GM12878 (cell line): ENCODE measurements at regions not wholly inside any gene's neighbourhood (a gene's known extent, or its start where the extent isn't known, plus 50 kb on each side); places are given as distances from the start of the nearest gene placed in this dataset.

ENCODE experiments used
- ATAC-seq: fragments of 200-7000 bp; cut with Tn5 transposase; 3 replicates; pipeline ENCODE4 v1.9.1; 2020; ENCODE audit warnings: mild to moderate bottlenecking, moderate library complexity
- BruUV-seq: library from RNA; stranded (reverse); fragments of 400-500 nt; replicated peaks from 2 replicates; lab custom pipeline; 2021; lab: Mats Ljungman, UMichigan
- CTCF ChIA-PET: fragments of 300-600 bp; sonication (Branson Sonifier 250); formaldehyde crosslinking; extraction: SDS; loops from one replicate; lab custom pipeline; 2021; ENCODE audit warnings: inconsistent platforms; lab: Yijun Ruan, JAX
- POLR2A ChIA-PET: fragments of 350-600 bp; formaldehyde crosslinking; extraction: SDS; loops from one replicate; lab custom pipeline; 2021; ENCODE audit warnings: inconsistent platforms; lab: Charles Lee
- RAD21 ChIA-PET: fragments of 300-600 bp; sonication (Branson Sonifier 250); formaldehyde crosslinking; loops from one replicate; lab custom pipeline; 2023; ENCODE audit warnings: antibody characterized with exemption; ENCODE audit not compliant: unreplicated experiment; lab: Charles Lee
- SMC1A ChIA-PET: fragments of 300-600 bp; sonication (Branson Sonifier 250); formaldehyde crosslinking; loops from one replicate; lab custom pipeline; 2023; ENCODE audit not compliant: unreplicated experiment, uncharacterized antibody; lab: Charles Lee
- DNase-seq: peaks from one replicate; pipeline ENCODE4 v3.0.0-alpha.2; 2011; ENCODE audit warnings: low read depth, low spot score
- FAIRE-seq: peaks from 3 replicates; lab custom pipeline; 2011; peaks lifted over from hg19 to GRCh38; lab: Jason Lieb, UNC
- H2AFZ ChIP-seq: 2 replicates; pipeline ENCODE4 v1.6.0; 2011; ENCODE audit warnings: low read depth, low read length, control low read depth; ENCODE audit not compliant: control insufficient read depth
- H3K27ac ChIP-seq: 2 replicates; pipeline ENCODE4 v1.5.1; 2011; ENCODE audit warnings: control low read depth; ENCODE audit not compliant: control insufficient read depth, insufficient read depth
- H3K27me3 ChIP-seq, 2 experiments: replicated peaks in 1 of 2; 2 replicates each; pipeline versions ENCODE4 v1.6.0 to v1.6.1; 2011; ENCODE audit warnings: low read length in 1 of 2; ENCODE audit not compliant: control insufficient read depth in 2 of 2, insufficient read depth in 2 of 2
- H3K36me3 ChIP-seq, 2 experiments: 2 replicates each; pipeline ENCODE4 v1.5.1; 2011; ENCODE audit warnings: low read length in 1 of 2; ENCODE audit not compliant: control insufficient read depth in 2 of 2, insufficient read depth in 2 of 2
- H3K4me1 ChIP-seq: 2 replicates; pipeline ENCODE4 v1.6.1; 2011; ENCODE audit warnings: mild to moderate bottlenecking, low read length, moderate library complexity, mixed read lengths; ENCODE audit not compliant: control insufficient read depth, insufficient read depth
- H3K4me2 ChIP-seq: 2 replicates; pipeline ENCODE4 v1.6.0; 2011; ENCODE audit warnings: control low read depth; ENCODE audit not compliant: control insufficient read depth, insufficient read depth
- H3K4me3 ChIP-seq: fragments of 200-600 bp; sonication (generic); 2 replicates; pipeline ENCODE4 v1.5.1; 2016
- H3K79me2 ChIP-seq: 2 replicates; pipeline ENCODE4 v1.6.0; 2011; ENCODE audit warnings: low read length; ENCODE audit not compliant: control insufficient read depth, insufficient read depth
- H3K9ac ChIP-seq: 2 replicates; pipeline ENCODE4 v1.8.0; 2011; ENCODE audit warnings: low read length, control low read depth, mixed read lengths; ENCODE audit not compliant: control insufficient read depth, insufficient read depth
- H3K9me3 ChIP-seq: replicated peaks from 3 replicates; pipeline ENCODE4 v1.5.1; 2011; ENCODE audit warnings: mild to moderate bottlenecking, low read length; ENCODE audit not compliant: control insufficient read depth, insufficient read depth
- H4K20me1 ChIP-seq: 2 replicates; pipeline ENCODE4 v1.6.0; 2011; ENCODE audit not compliant: control insufficient read depth, insufficient read depth
- CHD1 ChIP-seq: IDR thresholded peaks from 2 replicates; pipeline ENCODE4 v1.6.1; 2012; ENCODE audit warnings: low read depth, low read length, improper control_type of control experiment
- CHD2 ChIP-seq: IDR thresholded peaks from 2 replicates; pipeline ENCODE4 v1.6.1; 2011; ENCODE audit warnings: low read depth, low read length, improper control_type of control experiment, borderline replicate concordance
- CUX1 ChIP-seq: IDR thresholded peaks from 2 replicates; pipeline ENCODE4 v1.6.1; 2012; ENCODE audit warnings: improper control_type of control experiment, low read depth, low read length; ENCODE audit not compliant: insufficient replicate concordance
- EED ChIP-seq: sonication (generic); IDR thresholded peaks from 2 replicates; pipeline ENCODE4 v1.6.1; 2016; ENCODE audit warnings: antibody characterized with exemption, low read depth
- FOXM1 ChIP-seq: IDR thresholded peaks from 2 replicates; pipeline ENCODE4 v1.6.1; 2012; ENCODE audit warnings: low read depth, mild to moderate bottlenecking, inconsistent platforms, low read length, moderate library complexity
- HDAC6 ChIP-seq: fragments of 200-600 bp; sonication (generic); IDR thresholded peaks from one replicate; pipeline ENCODE4 v1.8.0; 2017; ENCODE audit warnings: antibody characterized with exemption; ENCODE audit not compliant: unreplicated experiment
- KAT2A ChIP-seq: conservative IDR thresholded peaks from 2 replicates; pipeline ENCODE4 v1.6.1; 2011; ENCODE audit warnings: low read depth, low read length; ENCODE audit not compliant: control insufficient read depth
- MEF2A ChIP-seq: IDR thresholded peaks from 2 replicates; pipeline ENCODE4 v1.6.1; 2011; ENCODE audit warnings: low read depth, mild to moderate bottlenecking, low read length, moderate library complexity; ENCODE audit not compliant: insufficient read depth
- PML ChIP-seq: IDR thresholded peaks from 2 replicates; pipeline ENCODE4 v1.6.1; 2012; ENCODE audit warnings: low read length, inconsistent platforms
- POLR2A ChIP-seq: IDR thresholded peaks from 2 replicates; pipeline ENCODE4 v1.6.1; 2011; ENCODE audit warnings: low read depth, mild to moderate bottlenecking, low read length
- POLR2AphosphoS2 ChIP-seq: IDR thresholded peaks from 2 replicates; pipeline ENCODE4 v1.6.1; 2011; ENCODE audit warnings: low read depth, mild to moderate bottlenecking, low read length, improper control_type of control experiment, moderate library complexity
- RBBP5 ChIP-seq: fragments of 200-600 bp; sonication (generic); conservative IDR thresholded peaks from 2 replicates; pipeline ENCODE4 v1.6.1; 2016
- SIN3A ChIP-seq: IDR thresholded peaks from 2 replicates; pipeline ENCODE4 v1.6.1; 2012; ENCODE audit warnings: low read depth, low read length, improper control_type of control experiment
- SP1 ChIP-seq: IDR thresholded peaks from one replicate; pipeline ENCODE4 v1.6.1; 2011; ENCODE audit warnings: low read depth, low read length
- ZNF24 ChIP-seq: fragments of 450-650 bp; IDR thresholded peaks from 2 replicates; pipeline ENCODE4 v1.6.1; 2017; ENCODE audit warnings: antibody characterized with exemption, mild to moderate bottlenecking
- WGBS: methylation state at CpG from one replicate; pipeline ENCODE4 v1.1.6; 2016; ENCODE audit warnings: low lambda C conversion rate; ENCODE audit not compliant: insufficient replicate concordance, insufficient coverage; ENCODE audit errors: missing lambda C conversion rate; 5-methylcytosine and 5-hydroxymethylcytosine counted together
- in situ Hi-C: fragments of 300-500 bp; cut with MboI; formaldehyde crosslinking; loops from 9 replicates; pipeline ENCODE4 v1.14.3; 2018; ENCODE audit warnings: mixed read lengths
- intact Hi-C: fragments of 100-400 bp; cut with micrococcal nuclease; formaldehyde crosslinking; loops from one replicate; pipeline ENCODE4 v1.14.2; 2022; ENCODE audit not compliant: unreplicated experiment

GRCh38 chr10:93221521-93221920, 147.8 kb downstream of the CYP26A1 start:
- Histone ChIP-seq H2AFZ (no peak overlapping the region), H3K27ac (no peak overlapping the region), H3K36me3 (no peaks in the 10 kb centered on the region), H3K4me2 (no peak overlapping the region), H4K20me1 (no peaks in the 10 kb centered on the region), H3K9ac (no peak overlapping the region), H3K4me1 (no peaks in the 10 kb centered on the region), H3K79me2 (no peaks in the 10 kb centered on the region), H3K27me3 (peaks cover 0 to 6% of the 10 kb centered on the region in 2 experiments; a peak in 2 of 4 replicates), H3K4me3 (no peak overlapping the region), H3K9me3 (no peaks in the 10 kb centered on the region)
- no TSS peak for BruUV-seq
- DNase-seq (no peak), FAIRE-seq (no peak), ATAC-seq (no peak)
- ChIA-PET POLR2A (no interaction called here), CTCF (interaction anchor here (1.3 kb wide), 1 partner anchor 105 kb away, joined by 3 read pairs; no protein-coding TSS in a partner anchor), RAD21 (interaction anchor here (0.7 kb wide), 1 partner anchor 256 kb away, joined by 3 read pairs; no protein-coding TSS in a partner anchor), SMC1A (no interaction called here)
- in situ Hi-C loops (no loop called here), intact Hi-C loops (no loop called here)
- TF ChIP-seq KAT2A (no peak), HDAC6 (no peak), FOXM1 (no peak), CHD2 (no peak), MEF2A (no peak)
- WGBS, result 40% methylated on average over 5 of the region's 5 CpGs

GRCh38 chr10:93222211-93222754, 148.6 kb downstream of the CYP26A1 start:
- Histone ChIP-seq H3K27me3 (peaks cover 0 to 6% of the 10 kb centered on the region in 2 experiments; a peak in 2 of 4 replicates), H3K79me2 (no peaks in the 10 kb centered on the region), H3K36me3 (no peaks in the 10 kb centered on the region), H3K4me2 (no peak overlapping the region), H2AFZ (no peak overlapping the region), H3K27ac (no peak overlapping the region), H4K20me1 (no peaks in the 10 kb centered on the region), H3K4me1 (no peaks in the 10 kb centered on the region), H3K9ac (no peak overlapping the region), H3K9me3 (no peaks in the 10 kb centered on the region), H3K4me3 (no peak overlapping the region)
- ChIA-PET POLR2A (no interaction called here), RAD21 (interaction anchor here (0.7 to 0.8 kb wide), 2 partner anchors 69 to 257 kb away, joined by 3 read pairs; no protein-coding TSS in a partner anchor), CTCF (interaction anchor here (1.3 to 3.1 kb wide), 4 partner anchors 26 to 106 kb away, joined by 3 to 9 read pairs (median 4); no protein-coding TSS in a partner anchor), SMC1A (interaction anchor here (0.8 kb wide), 1 partner anchor 106 kb away, joined by 3 read pairs; no protein-coding TSS in a partner anchor)
- ATAC-seq (no peak), DNase-seq (no peak), FAIRE-seq (no peak)
- WGBS, result 6% methylated on average over 1 of the region's 1 CpG
- in situ Hi-C loops, result no loop called here
- no TSS peak for BruUV-seq
- intact Hi-C loops, result no loop called here
- TF ChIP-seq POLR2A (no peak), SIN3A (no peak), ZNF24 (no peak), CUX1 (no peak), RBBP5 (no peak), POLR2AphosphoS2 (no peak), EED (no peak), SP1 (no peak), PML (no peak), CHD1 (no peak), CHD2 (no peak)
